GM12891 (cell line): ENCODE measurements at regions not wholly inside any gene's neighbourhood (a gene's known extent, or its start where the extent isn't known, plus 50 kb on each side); places are given as distances from the start of the nearest gene placed in this dataset.
A peak's percentile ranks its signal among the peaks of the same experiment; 100 is the strongest.

ENCODE experiments used
- DNase-seq: peaks from one replicate; pipeline ENCODE4 v3.0.0; 2011; ENCODE audit warnings: low spot score; ENCODE audit not compliant: insufficient read length
- FAIRE-seq: peaks from 2 replicates; lab custom pipeline; 2011; peaks lifted over from hg19 to GRCh38; lab: Jason Lieb, UNC
- PAX5 ChIP-seq: IDR thresholded peaks from 2 replicates; pipeline ENCODE4 v1.6.1; 2011; ENCODE audit warnings: low read length, moderate library complexity, mild to moderate bottlenecking; ENCODE audit not compliant: insufficient read depth, severe bottlenecking
- POLR2A ChIP-seq: IDR thresholded peaks from 2 replicates; pipeline ENCODE4 v1.6.1; 2011; ENCODE audit warnings: low read depth, low read length, control low read depth
- POLR2AphosphoS5 ChIP-seq: IDR thresholded peaks from 2 replicates; pipeline ENCODE4 v1.6.1; 2011; ENCODE audit warnings: low read depth, low read length, control low read depth
- POU2F2 ChIP-seq: IDR thresholded peaks from 2 replicates; pipeline ENCODE4 v1.6.1; 2011; ENCODE audit warnings: low read depth, mild to moderate bottlenecking, control low read depth, low read length, moderate library complexity
- SPI1 ChIP-seq: IDR thresholded peaks from 2 replicates; pipeline ENCODE4 v1.6.1; 2011; ENCODE audit warnings: low read depth, low read length, control low read depth
- TAF1 ChIP-seq: IDR thresholded peaks from 2 replicates; pipeline ENCODE4 v1.6.1; 2011; ENCODE audit warnings: low read depth, low read length, control low read depth

DNA sequence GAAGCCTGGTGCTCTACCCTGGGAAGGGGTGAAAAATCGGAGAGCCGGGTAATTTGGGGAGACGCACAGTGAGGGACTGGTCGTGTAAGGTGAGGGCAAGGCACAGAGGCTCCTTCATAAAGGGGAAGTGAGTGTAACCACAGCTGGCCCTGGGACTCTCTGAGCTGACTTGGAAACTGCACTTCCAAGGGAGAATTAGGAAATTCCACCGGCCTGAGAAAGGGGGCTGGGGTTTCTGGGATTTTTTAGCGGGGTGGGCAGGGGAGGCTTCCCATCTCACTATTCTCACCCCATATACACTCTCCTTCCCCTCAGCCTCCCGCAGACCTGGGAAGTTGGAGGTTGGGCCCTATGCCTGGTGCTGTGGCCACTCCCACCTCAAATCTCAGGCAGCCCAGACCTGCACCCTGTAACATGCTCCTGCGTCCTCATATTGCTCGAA lies 88.3 kb upstream of the IPO9 start:
- TF ChIP-seq SPI1 (peak; percentile 83), POLR2AphosphoS5 (no peak)
- DNase-seq (no peak), FAIRE-seq (no peak)

DNA sequence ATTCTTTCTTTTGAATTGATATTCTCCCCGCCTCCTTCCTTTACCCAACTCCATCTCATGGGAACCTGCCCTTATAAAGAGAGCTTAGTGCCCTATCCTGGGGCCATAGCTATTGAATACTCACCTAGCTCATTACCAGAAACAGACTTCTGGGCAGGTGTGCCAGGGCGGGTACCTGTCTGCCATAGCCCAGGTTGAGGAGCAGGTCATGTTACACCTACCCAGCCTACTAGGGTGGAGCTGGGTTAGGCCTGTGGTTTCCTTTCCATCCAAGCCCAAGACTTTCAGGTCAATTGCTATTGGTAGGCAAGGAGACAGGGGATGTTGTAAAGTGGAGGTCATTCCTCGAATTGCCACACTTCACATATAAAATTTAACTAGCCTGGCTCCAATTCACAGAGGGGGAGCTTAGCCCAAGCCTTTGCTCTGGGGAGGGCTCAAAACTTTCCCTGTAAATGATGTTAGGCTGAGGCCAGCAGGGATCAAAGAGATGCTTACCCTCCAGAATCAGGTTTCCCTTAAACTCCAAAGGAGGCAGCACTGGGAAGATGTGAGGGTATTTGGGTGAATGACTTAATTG lies 87.1 kb upstream of the IPO9 start:
- DNase-seq, result no peak
- no peak for TF ChIP-seq POU2F2
- no peak for TF ChIP-seq POLR2AphosphoS5
- TF ChIP-seq POLR2A, result no peak
- TF ChIP-seq SPI1, result no peak
- no peak for TF ChIP-seq TAF1
- TF ChIP-seq PAX5, result no peak
- no peak for FAIRE-seq

DNA sequence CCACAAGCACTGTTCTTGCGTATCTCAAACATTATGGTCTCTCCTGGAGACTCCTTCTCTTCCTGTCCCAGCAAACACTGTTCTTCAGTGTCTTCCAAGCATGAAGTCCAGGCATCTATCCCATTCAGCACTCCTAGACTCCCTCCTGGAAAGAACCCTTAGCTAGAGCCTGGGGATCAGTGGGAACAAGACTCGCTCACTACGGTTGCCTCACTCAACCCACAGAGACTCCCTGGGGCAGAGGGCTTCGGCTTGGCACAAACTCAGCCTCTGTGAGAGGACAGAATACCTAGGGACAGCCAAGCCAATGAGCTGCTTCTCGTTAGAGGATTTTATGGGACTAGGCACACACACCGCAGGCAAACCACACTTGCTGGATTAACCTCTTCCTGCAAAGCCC lies 86.5 kb upstream of the IPO9 start:
- TF ChIP-seq TAF1, result no peak
- TF ChIP-seq POLR2A, result no peak
- no peak for TF ChIP-seq POU2F2
- TF ChIP-seq SPI1, result no peak
- no peak for FAIRE-seq
- DNase-seq, result no peak

DNA sequence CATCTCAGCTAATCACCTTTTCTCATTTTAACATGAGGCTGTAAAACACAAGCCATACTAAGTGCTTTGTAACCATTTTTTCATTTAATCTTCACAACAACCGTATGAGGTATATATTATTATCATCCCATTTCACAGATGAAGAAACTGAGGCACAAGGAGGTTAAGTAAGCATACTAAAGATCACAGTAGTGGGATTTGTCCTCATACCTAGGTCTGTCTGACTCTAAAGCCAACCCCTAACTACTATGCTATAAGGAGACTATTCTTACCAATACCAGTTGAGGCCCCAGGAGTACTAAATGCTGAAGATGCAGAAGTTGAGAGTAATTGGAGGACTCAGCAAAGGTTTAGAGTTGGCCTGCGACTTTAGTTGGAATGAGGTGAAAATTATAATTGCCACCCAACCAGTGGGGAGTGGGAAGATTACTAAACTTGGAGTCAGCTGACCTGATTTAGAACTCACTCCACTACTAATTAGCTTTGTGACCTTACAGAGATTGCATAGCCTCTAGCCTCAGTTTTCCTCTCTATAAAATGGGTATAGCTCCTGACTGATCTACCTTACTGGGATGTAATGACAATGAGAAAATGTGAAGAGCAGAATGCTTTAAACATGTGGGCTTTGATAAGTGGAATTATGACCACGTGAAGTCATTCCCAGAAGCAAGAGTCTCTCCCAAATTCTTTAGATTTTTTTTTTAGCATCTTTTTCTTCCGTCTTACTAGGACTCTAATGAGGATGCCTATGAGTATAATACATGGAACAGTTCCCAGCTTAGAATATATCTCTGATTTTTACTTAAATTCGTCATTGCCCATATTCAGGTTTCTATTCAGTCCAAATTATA lies 85.8 kb upstream of the IPO9 start:
- no peak for DNase-seq
- TF ChIP-seq TAF1, result no peak
- FAIRE-seq, result no peak

DNA sequence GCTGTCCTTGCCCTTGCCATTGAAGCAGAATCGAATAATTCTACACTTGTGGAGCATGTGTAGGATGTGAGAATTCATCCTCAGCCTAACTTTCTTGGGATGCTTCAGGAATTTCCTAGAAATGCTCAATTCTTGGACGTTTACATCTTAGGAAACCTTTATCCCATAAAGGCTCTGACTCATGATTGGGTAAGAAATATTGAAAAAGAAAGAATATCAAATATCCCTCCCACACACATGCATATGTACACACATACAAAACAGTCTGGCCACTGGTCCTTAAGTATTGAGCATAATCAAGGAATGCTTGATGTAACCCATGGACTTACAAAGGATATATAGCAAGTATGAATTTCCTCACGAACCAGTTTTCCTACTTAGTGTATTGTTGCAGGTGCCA lies 83.9 kb upstream of the IPO9 start:
- TF ChIP-seq POLR2AphosphoS5 (no peak), POLR2A (no peak), POU2F2 (no peak), SPI1 (no peak), PAX5 (no peak), TAF1 (no peak)
- FAIRE-seq, result no peak
- DNase-seq, result no peak

DNA sequence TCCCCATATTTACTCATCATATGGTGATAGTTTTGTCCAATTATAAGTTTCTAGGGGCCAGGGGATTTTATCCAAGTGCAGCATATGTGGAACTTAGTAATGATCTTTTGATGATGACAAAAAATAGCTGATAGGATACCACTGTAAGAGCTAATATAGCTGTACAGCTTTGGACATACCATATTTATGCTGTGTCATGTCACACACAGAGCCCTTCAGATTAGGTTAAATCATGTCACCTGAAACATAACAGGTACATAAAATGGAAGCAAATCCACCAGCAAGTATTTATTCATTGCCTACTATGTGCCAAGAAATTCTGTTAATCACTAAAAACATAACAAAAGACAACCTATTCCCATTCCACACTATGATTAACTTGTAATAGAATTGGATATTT lies 82.8 kb upstream of the IPO9 start:
- no peak for TF ChIP-seq SPI1
- no peak for TF ChIP-seq TAF1
- TF ChIP-seq POLR2A, result no peak
- no peak for DNase-seq
- FAIRE-seq, result no peak

DNA sequence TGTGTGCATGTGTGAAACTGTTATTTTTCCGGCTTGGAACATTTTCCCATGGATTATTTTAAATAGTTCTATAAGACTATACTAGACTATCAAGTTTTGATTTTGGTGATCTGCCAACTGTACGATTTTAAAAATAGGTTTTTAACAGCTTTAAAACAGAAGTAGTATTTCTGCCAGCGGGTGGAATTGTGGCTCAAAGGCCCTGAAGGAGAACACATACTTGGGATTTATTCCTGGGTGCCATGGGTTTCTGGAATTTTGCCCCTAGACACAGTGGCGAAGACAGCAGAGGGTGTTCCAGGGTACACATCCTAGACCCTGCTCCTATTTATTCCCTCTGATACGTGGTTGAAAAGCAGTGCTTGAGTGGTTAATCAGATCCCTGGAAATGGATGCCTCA lies 81.7 kb upstream of the IPO9 start:
- TF ChIP-seq SPI1 (no peak), POLR2AphosphoS5 (no peak), TAF1 (no peak), POU2F2 (no peak), PAX5 (no peak), POLR2A (no peak)
- FAIRE-seq, result no peak

DNA sequence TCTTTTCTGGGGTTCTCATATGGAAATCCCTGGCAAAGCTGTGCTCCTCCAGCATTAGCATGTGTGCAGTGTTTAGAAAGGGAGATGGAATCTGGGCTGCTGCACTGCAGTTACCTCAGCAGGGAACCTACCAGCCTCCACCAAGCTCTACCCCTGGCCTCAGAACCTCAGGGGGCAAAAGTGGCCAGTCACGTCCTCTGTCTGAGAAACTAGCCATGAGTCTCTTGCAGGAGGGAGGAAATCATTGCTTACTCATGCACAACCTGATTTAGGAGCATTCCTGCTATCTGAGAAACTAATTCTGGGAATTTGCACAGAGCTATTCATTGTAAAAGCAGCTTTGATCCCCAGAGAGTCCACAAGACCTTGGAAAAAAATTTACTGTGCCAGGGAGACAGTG lies 80.6 kb upstream of the IPO9 start:
- FAIRE-seq (no peak), DNase-seq (no peak)
- TF ChIP-seq SPI1, result no peak
- no peak for TF ChIP-seq PAX5
- no peak for TF ChIP-seq POU2F2
- TF ChIP-seq POLR2A, result no peak
- TF ChIP-seq TAF1, result no peak
- TF ChIP-seq POLR2AphosphoS5, result no peak

More for the DNA sequence above, 81.7 kb upstream of the IPO9 start:
- DNase-seq, result no peak

DNA sequence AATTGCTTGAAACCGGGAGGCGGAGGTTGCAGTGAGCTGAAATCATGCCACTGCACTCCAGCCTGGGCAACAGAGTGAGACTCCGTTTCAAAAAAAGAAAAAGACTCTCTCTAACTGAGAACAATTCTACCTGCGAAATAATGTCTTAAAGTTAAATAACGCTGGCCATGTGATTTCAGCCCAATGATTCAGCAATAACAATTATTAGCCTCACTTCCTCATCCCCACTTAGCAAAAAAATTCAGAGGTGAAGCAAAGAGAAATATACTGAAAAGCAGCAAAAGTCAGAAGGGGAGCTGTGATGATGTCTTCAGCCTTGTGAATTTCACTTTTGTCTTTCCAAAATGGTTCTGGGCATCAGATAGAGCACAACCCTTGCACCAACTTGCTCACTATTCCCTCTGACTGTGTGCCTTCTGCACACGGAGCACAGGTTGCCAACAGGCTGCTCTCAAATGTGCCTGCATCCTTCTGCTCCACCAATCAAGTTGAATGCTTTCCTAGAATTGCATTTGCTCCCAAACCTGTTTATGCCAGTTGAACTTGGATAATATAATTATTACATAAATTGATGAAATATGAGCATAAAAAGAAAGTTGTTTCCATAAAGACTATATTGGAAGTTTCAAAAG lies 79.8 kb upstream of the IPO9 start:
- no peak for FAIRE-seq
- TF ChIP-seq POU2F2 (no peak), TAF1 (no peak), POLR2AphosphoS5 (no peak)
- DNase-seq, result no peak

DNA sequence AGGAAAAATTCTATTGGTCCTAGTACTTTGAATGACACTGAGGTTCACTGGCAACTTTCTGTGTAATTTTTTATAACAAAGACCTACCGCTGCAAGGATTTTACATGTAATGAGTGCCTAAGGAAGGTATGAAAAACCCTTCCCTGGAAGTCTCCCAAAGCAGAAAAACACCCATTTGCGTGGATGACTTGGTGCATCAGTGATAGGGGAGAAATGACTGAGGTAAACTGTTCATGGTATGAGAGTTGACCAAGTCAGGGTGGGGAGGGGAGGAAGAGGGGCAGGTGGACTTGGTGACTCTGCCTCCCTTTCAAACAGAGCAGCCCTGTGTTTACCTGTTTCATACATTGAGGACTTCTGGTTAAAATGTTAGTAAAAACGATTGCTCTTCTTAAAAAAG lies 78.8 kb upstream of the IPO9 start:
- FAIRE-seq (no peak), DNase-seq (no peak)
- TF ChIP-seq PAX5, result no peak
- TF ChIP-seq SPI1, result no peak
- no peak for TF ChIP-seq POU2F2
- TF ChIP-seq POLR2A, result no peak
- TF ChIP-seq POLR2AphosphoS5, result no peak
- TF ChIP-seq TAF1, result no peak

DNA sequence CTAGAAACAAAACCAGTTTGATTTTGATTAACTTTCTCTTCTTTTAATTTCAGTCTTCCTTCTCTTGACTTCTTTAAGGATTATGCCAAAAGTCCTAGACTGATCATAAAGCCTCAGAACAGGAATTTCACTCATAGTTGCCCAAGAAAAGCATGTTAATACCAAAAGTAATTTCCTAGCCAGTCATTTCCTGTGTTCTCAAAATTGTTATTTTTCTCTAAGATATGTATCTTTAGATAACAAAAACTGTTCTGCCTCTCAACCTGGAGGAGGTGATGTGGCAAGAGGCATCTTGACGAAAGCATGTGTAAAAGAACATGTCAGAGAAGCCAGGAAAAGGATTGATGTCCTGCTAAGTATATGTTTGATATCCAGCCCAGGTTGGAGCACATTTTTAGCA lies 78.0 kb upstream of the IPO9 start:
- no peak for DNase-seq
- FAIRE-seq, result no peak
- TF ChIP-seq SPI1 (no peak), POLR2A (no peak), POLR2AphosphoS5 (no peak), PAX5 (no peak), TAF1 (no peak), POU2F2 (no peak)
